ENCODE measurements at regions not wholly inside any gene's neighbourhood (a gene's known extent, or its start where the extent isn't known, plus 50 kb on each side); places are given as distances from the start of the nearest gene placed in this dataset.
"Not testable (repeated sequence)": the region's sequence is repeated elsewhere in the genome, so short reads cannot be mapped to it uniquely, and the experiment has no call there.

DNA sequence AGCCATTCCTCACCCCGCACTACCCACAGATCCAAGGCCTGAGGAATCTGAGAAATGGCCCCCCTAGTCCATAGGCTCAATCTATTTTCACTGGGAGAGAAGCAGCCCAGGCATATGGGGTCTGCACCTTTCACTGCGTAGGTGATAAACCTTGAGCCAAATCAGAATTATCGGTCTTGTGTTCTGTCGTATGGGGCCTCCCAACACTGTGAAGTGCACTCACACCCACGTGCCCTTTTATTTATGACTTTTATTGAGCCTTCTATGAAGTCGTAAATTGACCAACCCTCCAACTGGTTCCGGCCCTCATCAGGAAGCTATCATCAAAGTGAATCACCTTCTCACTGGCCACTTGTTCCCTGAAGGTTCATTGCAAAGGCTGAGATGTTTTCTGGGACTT is 259.3 kb downstream of the NPIPA7 start:
- TF ChIP-seq, protein P1, sequence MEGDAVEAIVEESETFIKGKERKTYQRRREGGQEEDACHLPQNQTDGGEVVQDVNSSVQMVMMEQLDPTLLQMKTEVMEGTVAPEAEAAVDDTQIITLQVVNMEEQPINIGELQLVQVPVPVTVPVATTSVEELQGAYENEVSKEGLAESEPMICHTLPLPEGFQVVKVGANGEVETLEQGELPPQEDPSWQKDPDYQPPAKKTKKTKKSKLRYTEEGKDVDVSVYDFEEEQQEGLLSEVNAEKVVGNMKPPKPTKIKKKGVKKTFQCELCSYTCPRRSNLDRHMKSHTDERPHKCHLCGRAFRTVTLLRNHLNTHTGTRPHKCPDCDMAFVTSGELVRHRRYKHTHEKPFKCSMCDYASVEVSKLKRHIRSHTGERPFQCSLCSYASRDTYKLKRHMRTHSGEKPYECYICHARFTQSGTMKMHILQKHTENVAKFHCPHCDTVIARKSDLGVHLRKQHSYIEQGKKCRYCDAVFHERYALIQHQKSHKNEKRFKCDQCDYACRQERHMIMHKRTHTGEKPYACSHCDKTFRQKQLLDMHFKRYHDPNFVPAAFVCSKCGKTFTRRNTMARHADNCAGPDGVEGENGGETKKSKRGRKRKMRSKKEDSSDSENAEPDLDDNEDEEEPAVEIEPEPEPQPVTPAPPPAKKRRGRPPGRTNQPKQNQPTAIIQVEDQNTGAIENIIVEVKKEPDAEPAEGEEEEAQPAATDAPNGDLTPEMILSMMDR (IDR thresholded peaks at IDR 0.05) = not testable (repeated sequence)
- not testable (repeated sequence) for TF ChIP-seq POLR2AphosphoS5 (IDR thresholded peaks at IDR 0.05)

Data from prostate gland (tissue), 2 donors.